NCI-H2171 treated with DMSO at 0.1 percent for 48 hours (cell line): ENCODE measurements at regions not wholly inside any gene's neighbourhood (a gene's known extent, or its start where the extent isn't known, plus 50 kb on each side); places are given as distances from the start of the nearest gene placed in this dataset.

Source experiments
- DNase-seq: peaks from one replicate; lab custom pipeline; 2025; lab: John Stamatoyannopoulos, UW

DNA sequence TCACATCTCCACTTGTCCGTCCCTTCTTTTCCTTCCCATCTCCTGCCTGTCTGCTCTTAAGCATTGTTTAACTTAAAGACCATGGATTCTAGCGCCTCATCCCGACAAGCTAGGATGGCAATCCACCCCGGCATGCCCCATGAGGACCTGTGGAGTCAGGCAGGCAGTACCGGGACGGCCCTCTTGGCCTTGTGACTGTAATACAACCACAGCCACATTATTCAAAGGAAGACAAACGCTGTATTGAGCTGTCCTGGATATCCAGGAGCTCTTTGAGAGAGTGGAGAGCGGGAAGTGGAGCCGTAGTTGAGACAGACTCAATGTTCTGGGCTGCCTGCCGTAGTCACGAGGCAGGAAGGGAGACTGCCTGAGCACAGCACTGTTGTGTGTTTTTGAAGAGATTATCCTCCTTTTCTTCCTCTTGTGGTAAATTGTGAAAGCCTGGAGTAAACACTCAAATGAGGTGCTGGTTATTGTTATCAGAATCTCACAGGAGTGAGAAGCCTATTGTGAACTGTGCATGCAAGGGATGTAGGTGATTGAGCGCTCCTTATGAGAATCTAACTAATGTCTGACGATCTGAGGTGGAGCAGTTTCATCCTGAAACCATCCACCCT, 929.8 kb upstream of the CNTNAP5 start:
- DNase-seq = no peak

DNA sequence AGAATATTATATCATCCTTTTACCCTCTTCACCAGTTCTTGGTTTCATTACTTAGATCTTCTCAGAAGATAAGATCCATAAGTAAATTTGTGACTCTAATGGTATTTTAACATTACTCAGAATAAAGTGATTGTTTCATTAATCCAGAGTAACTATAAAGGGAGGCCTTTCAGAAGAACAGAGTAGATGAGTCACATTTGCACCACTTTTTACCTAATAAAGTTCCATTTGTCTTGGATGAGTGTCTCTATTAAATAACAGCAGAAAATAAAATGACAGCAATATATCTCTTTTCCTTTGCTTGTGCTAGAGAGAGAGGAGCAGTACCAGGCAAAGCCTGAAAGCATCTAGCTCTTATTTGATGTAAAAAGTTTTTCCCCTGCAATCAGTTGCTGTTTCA, 926.5 kb upstream of the CNTNAP5 start:
- DNase-seq = no peak

DNA sequence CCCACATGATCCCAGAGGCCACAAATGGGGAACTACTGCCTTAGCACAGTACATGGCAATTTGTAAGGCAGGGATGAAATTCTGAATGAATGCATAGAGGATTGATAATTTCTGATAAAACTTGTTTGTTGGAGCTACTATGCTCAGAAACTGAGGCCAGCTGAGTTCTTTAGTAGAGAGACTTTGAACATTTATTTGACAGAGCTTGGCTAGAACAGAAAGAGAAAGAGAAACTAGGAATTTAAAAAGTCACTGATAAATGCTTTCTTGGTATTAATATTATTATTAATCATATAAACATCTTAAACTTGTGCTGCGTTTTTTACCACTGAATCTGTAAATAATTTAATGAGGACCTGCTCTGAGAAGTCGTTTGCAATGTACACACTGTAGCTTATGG, 923.7 kb upstream of the CNTNAP5 start:
- no peak for DNase-seq

DNA sequence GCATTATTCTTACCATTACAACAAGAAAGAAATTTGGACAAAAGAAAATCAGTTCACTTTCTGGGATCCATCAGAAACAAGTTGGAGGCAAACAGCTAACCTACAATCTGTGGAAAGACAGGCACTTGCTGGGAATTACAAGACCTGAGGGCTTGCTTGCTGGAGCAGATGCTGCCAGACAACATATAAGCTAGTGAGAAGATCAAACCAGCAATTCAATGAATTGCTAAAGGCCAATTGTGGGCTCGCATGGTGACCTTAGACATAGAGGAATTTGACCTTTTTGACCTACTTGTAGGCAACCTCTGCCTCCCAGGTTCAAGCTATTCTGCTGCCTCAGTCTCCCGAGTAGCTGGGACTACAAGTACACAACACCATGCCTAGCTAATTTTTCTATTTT, 921.2 kb upstream of the CNTNAP5 start:
- DNase-seq = no peak

DNA sequence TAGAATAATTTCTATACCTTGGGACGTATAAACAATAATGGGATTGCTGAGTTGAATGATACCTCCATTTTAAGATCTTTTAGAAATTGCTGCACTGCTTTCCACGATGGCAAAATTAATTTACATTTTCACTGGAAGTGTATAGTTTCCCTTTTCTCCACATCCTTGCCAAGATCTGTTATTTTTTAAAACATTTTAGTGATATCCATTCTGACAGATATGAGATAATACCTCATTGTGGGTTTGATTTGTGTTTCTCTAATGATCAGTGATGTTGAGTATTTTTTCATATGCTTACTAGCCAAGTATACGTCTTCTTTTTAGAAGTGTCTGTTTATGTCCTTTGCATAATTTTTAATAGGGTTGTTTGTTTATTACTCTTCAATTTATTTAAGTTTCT, 908.5 kb upstream of the CNTNAP5 start:
- DNase-seq = no peak

DNA sequence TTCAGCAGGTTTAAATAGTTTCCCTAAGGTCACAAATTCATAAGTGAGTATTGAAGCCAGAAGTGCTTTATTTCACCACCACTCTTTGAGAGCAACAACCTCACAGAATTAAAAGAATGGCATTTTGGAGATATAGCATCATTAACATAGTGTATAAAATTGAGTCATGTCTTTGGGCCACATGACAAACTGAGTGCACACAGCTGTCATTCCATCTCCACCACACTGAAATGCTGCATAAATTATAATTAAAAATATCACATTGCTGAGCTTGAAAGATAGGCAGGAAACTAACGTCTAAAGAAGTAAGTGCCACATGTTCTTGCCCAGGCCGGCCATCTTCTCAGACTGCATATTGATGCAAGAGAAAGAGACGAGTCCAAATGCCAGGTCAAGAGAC, 897.9 kb upstream of the CNTNAP5 start:
- no peak for DNase-seq

DNA sequence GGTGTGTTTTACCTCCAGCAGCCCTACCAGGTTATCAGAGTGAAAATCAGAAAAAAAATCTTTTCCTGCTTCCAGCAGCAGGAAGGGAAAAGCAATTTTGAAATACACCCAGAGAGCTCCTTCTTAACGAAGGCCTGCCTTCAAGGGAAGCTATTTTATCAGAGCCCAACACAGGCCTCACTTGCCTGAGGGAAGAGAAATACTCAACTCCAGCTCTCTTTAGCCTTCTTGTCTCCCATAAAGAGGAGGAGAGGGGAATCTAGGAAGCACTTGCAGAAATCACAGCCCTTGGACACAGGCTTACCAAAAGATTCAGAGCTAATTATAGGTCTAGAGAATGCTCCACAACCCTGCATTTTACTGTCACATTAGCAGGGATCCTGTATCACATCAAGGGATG, 896.1 kb upstream of the CNTNAP5 start:
- no peak for DNase-seq

DNA sequence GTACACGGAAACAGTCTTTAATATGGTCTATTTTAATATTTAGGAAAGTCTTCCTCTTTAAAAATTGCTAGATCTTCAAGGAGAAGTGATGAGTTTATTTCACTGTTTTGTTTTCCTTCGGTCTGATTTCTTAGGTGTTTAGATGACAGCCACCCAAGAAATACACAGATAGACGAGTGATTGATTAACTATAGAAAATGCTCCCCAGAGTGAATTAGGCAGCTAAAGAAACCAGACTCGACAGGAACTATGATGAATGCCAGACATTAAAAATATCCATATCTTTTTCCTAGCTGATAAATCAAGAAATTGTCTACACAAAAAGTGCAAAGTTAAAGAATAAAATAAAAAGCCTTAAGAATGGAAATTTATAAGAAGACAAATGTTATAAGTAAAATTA, 888.7 kb upstream of the CNTNAP5 start:
- DNase-seq = no peak

DNA sequence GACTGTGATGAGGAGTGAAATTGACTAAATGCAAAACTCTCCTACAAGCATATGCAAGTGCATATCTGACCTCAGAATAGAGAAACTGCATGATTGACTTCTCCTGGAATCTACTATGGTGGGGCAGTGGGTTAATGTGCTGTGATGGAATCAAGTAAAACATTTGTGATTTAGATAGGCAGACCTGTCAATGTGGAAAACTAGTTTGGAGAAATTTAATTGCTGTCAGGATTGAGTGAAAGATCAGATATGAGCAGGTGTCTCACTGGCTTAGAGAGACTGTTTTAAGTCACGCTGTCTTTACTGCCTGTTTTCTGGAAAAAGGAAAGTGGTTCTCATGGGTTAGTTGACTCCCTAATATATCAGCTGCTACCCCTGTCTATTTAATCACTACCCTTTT, 881.0 kb upstream of the CNTNAP5 start:
- no peak for DNase-seq

DNA sequence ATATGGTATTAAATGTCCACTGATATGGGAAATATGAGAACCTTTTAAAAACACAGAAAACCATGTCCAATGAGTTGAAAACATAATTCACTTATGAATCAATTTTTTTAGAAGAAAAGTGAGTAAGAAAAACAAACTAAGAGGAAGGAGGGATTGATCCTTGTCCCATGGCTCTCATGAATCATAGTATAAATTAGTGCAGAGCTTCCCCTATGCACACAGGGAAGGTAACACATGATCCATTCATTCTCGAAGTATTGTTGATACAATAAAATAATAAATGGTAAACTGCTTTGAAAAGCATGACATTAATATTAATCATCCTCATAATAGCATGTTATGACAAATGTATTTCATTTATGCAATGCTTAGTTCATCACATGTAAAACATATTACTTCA, 872.0 kb upstream of the CNTNAP5 start:
- no peak for DNase-seq

DNA sequence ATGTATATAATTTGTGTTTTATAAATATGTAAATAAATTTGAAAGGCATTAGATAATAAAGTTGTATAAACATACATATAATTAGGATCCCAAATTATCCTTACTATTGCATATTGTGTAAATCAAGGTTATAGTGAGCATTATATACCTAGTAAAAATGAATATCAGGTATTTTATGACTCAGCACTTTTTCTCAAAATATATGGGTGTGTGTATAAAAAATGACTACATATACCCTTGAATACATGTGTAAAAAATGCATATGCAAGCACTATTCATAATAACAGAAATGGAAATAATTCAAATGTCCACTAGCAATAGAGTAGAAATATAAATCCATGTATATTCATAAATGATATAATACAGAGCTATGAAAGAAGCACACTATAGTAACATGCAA, 870.9 kb upstream of the CNTNAP5 start:
- no peak for DNase-seq

DNA sequence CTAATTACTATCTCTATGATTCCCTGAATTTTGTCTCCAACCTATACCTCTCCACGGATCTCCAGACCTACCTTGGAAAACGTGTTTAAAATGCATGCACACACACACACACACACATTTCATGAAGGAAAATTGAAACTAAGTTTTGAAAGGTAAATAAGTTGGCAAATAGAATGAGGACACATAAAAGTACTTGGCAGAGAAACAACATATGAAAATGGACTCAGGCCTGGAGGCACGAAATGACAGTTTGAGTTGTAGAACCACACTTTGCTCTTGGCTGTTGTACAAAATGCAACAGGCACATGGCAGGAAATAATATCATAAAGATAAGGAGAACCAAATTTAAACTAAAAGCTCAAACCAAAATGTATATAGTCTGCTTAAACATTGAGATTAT, 868.1 kb upstream of the CNTNAP5 start:
- DNase-seq = no peak

DNA sequence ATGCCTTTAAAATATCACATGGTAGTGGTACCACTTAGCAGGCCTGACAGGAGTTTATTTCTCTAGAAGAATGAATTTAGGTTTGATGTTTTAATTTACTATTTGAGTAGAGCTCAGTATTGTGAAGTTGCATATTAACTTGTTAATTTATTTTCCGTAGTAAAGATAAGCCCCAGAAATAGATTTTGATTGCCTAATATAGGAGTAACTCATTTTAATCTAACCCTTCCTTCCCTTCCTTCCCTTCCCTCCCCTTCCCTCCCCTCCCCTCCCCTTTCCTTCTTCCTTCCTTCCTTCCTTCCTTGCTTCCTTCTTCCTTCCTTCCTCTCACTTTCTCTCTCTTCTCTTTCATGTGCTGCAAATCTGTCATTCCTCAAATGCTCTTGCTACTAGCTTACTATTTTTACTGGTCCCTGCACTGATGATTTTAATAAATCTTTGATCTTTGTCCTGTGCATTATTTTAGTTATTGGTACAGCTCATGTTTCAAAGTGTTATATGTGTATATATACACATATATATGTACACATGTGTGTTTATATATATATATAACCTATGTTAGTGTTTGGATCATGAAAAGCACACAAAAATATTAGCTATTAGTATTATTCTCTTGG, 862.6 kb upstream of the CNTNAP5 start:
- no peak for DNase-seq

DNA sequence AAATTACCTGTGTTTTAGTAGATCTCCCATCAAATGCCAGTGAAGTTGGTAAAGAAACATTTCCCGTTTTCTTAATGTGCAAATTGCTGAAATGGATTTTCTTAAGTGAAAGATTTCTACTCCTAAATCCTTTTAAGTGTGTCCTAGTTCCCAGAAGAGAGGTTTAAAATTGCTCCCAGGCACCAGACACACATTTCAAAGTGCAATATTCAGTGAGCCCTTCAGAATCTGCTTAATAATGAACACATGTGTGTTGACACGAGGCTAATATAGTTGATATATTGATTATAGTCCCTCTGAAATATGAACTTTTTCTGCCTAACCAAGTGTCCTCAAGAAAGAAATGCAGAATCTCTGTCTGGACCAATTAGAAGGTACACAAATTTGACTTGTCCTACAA, 861.7 kb upstream of the CNTNAP5 start:
- no peak for DNase-seq

DNA sequence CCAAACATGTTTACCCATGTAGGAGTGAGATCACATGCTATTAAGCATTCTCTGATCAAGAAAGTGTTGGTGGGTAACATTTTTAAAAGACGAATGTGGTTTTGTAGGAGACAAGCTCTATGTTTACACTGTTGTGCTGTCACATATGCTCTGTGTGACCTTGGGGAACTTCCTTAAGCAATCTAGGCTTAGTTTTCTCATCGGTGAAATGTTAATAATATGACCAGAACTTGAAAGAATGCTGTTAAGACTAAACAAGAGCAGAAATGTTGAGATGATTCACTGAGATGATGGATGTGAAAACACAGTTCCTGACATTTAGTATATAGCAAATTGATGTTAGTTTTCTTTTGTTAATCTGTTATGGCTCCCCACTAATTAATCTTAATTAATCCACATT, 860.9 kb upstream of the CNTNAP5 start:
- no peak for DNase-seq

DNA sequence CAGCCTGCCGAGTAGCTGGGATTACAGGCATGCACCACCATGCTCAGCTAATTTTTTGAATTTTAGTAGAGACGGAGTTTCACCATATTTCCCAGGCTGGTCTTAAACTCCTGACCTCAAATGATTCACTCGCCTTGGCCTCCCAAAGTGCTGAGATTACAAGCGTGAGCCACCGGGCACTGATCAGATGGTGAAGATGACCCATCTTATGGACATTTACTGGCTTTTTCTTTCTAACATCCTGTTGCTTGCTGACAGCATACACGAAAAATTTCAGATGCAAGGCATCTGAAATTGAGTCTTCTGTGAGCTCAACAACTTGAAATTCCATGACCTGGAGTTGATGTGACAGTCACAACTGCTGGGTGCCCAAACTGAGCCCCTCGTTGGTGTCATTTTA, 859.5 kb upstream of the CNTNAP5 start:
- DNase-seq = no peak

DNA sequence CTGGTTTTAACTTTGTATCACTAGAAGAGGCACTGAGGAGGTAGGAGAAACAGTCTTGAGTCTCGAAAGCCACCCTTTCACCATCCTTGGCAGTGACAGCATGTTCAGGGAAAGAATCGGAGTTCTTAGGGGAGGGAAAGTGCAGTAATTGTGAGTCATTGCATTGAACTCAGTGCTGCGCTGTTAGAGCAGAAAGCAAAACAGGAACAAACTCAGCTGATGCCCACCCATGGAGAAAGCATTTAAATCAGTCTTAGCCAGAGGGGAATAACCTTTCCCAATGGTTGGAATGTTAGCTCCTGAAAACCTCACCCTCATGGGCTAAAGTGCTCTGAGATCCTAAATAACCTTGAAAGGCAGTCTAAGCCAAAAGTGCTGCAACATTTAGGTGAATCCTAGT, 845.6 kb upstream of the CNTNAP5 start:
- no peak for DNase-seq

DNA sequence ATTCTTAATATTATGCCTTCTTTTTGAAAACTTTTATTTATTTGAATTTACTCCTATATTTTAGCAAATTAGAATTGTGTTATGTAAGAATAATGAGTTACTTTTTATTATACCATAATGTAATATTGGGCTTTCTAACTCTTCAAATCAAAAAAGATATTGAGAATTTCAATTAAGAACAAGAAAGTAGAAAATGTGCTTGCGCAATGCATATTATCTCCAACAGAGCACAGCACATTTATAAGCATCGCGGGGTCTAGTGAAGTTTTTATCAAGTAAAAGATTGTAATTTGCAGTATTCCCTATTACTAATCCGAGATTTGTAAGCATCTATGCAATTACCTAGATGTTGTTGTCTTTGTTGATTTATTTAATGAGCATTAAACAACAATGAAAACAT, 829.1 kb upstream of the CNTNAP5 start:
- no peak for DNase-seq

DNA sequence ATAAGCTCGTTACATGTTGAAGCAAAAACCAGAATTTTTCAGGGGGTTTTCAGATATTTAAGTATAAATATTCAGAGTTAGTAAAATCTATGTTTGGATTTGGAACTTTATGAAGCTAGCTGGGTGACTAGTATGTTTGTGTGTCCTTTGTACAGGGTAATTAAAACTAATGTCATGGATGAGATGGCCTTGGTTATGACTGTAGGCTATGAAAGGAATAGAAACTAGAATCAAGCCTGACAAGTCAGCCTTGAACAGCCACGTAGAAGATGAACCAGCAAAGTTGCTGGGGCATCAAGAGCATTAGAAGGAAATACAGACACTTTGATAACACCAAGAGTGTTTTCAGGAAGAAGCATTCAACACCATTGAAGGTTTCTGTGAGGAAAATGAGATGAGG, 825.1 kb upstream of the CNTNAP5 start:
- DNase-seq = no peak

DNA sequence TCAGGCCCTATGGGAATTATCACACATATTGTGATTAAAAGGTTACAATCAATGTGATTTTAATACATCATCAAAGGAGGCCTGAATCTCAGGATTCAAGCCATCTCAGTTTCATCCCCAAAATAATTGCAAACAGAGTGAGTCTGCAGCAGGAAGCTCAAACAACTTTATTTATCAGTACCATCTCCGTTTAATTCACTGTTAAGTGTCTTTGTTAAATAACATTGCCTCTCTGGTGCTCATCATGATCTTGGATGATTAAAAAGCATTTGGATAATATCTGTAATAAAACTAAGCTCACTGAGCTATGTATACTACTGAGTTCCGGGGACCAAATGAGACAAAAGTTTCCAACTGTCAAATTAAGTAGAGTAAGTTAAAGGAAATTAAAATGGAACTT, 817.8 kb upstream of the CNTNAP5 start:
- no peak for DNase-seq

DNA sequence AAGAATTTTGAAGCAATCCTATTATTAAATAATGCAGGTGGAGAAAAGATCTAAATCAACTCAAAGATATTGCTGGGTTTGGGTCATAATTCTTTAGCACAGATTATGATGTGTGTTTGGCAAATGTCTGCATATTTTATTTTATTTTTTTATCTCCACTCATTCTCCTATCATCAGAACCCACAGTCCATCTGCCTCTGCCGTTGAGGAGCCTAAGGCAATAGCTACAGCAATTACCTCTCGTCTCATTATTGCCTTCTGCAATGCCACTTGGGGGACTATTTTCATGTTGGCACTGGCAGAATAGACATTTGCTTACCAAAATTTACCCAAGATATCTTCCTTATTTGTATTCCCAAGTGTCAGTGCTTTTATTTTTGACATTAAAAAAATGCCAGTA, 815.9 kb upstream of the CNTNAP5 start:
- no peak for DNase-seq

DNA sequence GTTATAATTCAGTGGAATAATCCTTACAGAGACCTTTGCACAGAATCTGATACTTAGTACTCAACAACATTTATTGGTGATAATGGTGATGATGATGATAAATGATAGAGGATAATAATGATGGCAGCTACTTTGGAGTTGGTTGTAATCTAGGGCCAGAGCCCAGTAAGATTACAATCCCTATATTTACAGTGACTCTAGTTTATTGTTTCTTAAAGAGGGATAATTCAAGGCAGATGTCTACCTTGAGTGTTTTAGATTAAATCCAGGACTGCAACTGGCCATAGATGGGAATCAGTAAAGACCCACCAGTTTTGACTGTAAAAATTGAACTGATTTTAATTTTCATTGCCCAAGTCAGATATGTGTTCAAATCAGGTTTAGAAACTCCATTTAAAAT, 813.9 kb upstream of the CNTNAP5 start:
- DNase-seq = no peak

DNA sequence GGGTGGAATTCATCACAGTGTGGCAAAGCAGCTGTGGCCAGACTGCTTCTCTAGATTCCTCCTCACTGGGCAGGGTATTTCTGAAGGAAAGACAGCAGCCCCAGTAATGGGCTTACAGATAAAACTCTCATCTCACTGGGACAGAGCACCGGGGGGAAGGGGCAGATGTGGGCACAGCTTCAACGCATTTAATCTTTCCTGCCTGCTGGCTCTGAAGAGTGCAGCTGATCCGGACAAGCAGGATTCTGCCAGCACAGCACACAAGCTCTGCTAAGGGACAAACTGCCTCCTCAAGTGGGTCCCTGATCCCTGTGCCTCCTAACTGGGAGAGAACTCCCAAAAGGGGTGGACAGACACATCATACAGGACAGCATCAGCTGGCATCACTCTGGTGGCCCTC, 779.9 kb upstream of the CNTNAP5 start:
- DNase-seq = no peak

DNA sequence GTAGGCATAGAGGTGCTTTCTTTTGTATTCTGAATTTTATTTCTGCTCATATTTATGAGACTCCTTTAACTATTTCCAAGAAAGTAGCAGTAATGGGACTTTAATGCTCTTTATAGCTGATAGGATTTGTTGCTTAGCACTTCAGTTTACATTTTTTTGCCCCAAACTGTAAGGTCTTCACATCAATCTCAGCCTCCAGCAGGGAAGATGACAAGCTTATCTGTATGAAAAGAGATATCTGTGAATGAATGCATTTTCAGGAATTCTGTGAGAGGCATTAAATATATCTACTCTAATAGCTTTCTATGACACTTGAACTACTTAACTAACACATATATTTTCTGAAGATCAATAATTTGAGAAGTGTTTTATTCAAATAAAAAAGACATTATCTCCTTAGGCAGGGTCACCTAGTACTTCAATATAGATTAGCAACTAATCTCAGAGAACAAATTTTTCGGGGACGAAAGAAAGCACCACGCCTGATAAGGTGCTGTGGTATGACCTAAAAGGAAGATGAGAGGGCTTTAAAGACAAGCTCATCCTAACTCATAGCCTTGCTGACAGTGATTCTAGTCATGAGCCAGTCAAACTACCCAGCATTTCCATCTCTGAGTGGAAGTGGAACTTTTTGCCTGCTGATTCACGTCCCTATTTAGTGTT, 766.1 kb upstream of the CNTNAP5 start:
- DNase-seq = no peak
